WERI-Rb-1 (cell line): ENCODE measurements at regions not wholly inside any gene's neighbourhood (a gene's known extent, or its start where the extent isn't known, plus 50 kb on each side); places are given as distances from the start of the nearest gene placed in this dataset.

Source experiments
- DNase-seq: peaks from one replicate; pipeline ENCODE4 v3.0.0-alpha.2; 2020
- H3K27ac ChIP-seq: fragments of 250-450 bp; sonication (Bioruptor Pico); 2 replicates; pipeline ENCODE4 v1.5.1; 2020; ENCODE audit warnings: mild to moderate bottlenecking, moderate library complexity
- H3K27me3 ChIP-seq: fragments of 250-450 bp; sonication (Bioruptor Pico); 2 replicates; pipeline ENCODE4 v1.5.1; 2021; ENCODE audit warnings: mild to moderate bottlenecking, low read depth, moderate library complexity; ENCODE audit not compliant: insufficient read depth, severe bottlenecking
- H3K36me3 ChIP-seq: fragments of 250-450 bp; sonication (Bioruptor Pico); 2 replicates; pipeline ENCODE4 v1.5.1; 2020; ENCODE audit warnings: mild to moderate bottlenecking, moderate library complexity
- H3K4me3 ChIP-seq: 2 replicates; pipeline ENCODE4 v1.5.1; 2011; ENCODE audit warnings: low read depth, mild to moderate bottlenecking, control low read depth, low read length
- H3K9me3 ChIP-seq: fragments of 250-450 bp; sonication (Bioruptor Pico); 2 replicates; pipeline ENCODE4 v1.5.1; 2021; ENCODE audit warnings: mild to moderate bottlenecking, moderate library complexity; ENCODE audit not compliant: severe bottlenecking
- TF ChIP-seq, protein P1 (sequence below): IDR thresholded peaks from 2 replicates; pipeline ENCODE4 v1.5.1; 2011; ENCODE audit warnings: low read depth, mild to moderate bottlenecking, control low read depth, inconsistent platforms, low read length

DNA sequence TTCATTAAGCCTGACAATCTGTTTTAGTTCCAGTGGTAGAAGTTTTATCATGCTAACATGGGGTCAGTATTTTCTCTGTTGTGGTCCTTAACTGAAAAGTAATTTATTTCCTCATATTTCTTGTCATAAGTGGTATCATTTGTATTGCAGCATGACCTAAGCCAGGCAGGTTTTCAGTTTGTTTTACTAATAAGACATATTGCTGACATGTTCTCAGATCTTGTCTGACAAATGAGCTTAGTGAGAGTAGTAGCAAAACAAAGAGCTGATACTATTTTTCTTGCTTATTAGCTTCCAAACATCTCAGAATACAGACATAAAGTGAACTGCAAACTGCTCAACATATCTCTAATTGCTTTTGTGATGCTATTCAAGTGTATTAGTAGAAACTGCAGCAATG, 293.6 kb downstream of the DSEL start:
- DNase-seq = no peak
- no peaks in the 10 kb centered on the region for H3K36me3 ChIP-seq
- TF ChIP-seq, protein P1, sequence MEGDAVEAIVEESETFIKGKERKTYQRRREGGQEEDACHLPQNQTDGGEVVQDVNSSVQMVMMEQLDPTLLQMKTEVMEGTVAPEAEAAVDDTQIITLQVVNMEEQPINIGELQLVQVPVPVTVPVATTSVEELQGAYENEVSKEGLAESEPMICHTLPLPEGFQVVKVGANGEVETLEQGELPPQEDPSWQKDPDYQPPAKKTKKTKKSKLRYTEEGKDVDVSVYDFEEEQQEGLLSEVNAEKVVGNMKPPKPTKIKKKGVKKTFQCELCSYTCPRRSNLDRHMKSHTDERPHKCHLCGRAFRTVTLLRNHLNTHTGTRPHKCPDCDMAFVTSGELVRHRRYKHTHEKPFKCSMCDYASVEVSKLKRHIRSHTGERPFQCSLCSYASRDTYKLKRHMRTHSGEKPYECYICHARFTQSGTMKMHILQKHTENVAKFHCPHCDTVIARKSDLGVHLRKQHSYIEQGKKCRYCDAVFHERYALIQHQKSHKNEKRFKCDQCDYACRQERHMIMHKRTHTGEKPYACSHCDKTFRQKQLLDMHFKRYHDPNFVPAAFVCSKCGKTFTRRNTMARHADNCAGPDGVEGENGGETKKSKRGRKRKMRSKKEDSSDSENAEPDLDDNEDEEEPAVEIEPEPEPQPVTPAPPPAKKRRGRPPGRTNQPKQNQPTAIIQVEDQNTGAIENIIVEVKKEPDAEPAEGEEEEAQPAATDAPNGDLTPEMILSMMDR = no peak

DNA sequence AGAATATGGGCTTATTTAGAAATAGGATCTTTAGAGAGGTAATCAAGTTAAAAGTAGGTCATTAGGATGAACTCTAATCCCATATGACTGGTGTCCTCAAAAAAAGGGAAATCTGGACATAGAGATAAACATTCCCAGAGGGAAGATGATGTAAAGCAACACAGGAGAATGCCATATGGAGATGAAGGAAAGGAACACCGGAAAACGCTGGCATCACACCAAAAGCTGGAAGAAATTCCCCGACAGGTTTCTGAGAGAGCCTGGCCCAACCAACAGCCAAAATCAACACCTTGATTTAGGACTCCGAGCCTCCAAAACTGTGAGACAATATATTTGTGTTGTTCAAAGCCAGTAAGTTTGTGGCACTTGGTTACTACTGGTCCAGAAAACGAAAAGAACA, 296.7 kb downstream of the DSEL start:
- TF ChIP-seq, protein P1 = no peak

More for the DNA sequence above, 293.6 kb downstream of the DSEL start:
- no peaks in the 10 kb centered on the region for H3K27me3 ChIP-seq
- H3K4me3 ChIP-seq = no peak overlapping the region
- H3K9me3 ChIP-seq = no peaks in the 10 kb centered on the region
- no peak overlapping the region for H3K27ac ChIP-seq

DNA sequence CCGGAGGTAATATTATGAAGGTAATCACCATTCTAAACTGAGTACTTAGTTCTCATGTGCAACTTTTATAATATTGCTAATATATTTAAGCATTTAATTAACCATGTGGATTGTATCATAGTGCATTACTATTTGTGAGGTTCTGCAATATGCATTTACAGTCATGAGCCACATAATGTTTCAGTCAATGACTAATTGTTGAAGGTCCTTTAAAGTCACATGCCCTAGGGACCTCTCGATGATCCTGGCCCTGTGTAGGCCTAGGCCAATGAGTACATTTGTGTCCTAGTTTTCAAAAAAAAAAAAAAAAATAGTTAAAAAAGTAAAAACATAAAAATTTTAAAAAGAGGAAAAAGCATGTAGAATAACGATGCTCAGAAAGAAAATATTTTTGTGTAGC, 298.0 kb downstream of the DSEL start:
- no peak for DNase-seq
- Histone ChIP-seq H3K27me3 (no peaks in the 10 kb centered on the region), H3K9me3 (no peaks in the 10 kb centered on the region), H3K27ac (no peak overlapping the region), H3K36me3 (no peaks in the 10 kb centered on the region), H3K4me3 (no peak overlapping the region)
- TF ChIP-seq, protein P1 = no peak

More for the DNA sequence above, 296.7 kb downstream of the DSEL start:
- no peak overlapping the region for H3K4me3 ChIP-seq
- no peaks in the 10 kb centered on the region for H3K9me3 ChIP-seq
- H3K27me3 ChIP-seq = no peaks in the 10 kb centered on the region
- no peaks in the 10 kb centered on the region for H3K36me3 ChIP-seq
- H3K27ac ChIP-seq = no peak overlapping the region
- no peak for DNase-seq

DNA sequence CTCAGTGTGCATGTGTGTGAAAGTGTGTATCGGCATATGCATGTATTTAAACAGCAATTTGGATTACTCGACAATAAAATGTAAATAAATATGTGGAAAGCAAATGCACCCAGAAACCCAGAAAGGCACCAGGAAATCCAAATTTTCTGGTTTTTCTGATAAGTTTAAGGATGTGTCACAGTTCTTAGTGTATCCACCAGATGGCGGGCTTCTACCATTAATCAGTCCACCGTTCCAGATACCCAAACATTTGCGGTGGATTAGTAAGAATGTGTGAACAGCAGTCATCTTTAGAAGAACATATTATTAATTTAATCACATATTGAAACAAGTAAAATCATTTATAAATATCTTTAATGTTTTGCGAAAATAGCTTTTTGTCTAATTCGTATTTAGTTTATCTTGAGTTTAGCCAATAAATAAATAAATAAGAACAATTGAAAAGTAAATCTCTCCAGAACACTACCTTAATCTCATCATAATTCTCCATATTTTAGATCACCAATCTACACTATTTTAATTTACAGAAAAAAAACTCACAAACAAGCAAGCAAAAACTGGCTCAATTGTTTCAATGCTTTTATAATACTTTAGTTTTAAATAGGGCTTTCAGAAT, 298.9 kb downstream of the DSEL start:
- H3K4me3 ChIP-seq = no peak overlapping the region
- H3K36me3 ChIP-seq = no peaks in the 10 kb centered on the region
- TF ChIP-seq, protein P1 = no peak
- H3K9me3 ChIP-seq = no peaks in the 10 kb centered on the region
- H3K27ac ChIP-seq = no peak overlapping the region
- DNase-seq = peak; percentile 9
- no peaks in the 10 kb centered on the region for H3K27me3 ChIP-seq

DNA sequence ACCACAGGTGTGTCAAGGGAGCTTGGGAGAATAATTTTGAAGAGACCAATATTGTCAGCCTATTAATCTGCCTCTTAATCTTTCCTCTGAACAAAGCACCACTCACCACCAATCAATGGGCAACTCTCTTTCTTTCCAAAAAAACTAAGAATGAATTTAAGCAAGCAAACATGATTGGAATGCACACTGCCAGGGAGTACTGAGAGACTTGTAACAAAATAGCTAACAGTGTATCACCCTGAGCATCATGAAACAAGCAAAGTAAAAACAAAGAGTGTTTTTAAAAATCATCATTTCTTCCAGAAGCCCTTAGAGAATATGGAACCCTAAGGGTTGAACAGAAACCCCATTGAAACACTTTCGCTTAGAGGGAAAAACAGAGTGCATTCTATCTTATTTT, 299.7 kb downstream of the DSEL start:
- Histone ChIP-seq H3K27me3 (no peaks in the 10 kb centered on the region), H3K9me3 (no peaks in the 10 kb centered on the region), H3K27ac (no peak overlapping the region), H3K4me3 (no peak overlapping the region), H3K36me3 (no peaks in the 10 kb centered on the region)
- DNase-seq = no peak
- TF ChIP-seq, protein P1 = no peak

DNA sequence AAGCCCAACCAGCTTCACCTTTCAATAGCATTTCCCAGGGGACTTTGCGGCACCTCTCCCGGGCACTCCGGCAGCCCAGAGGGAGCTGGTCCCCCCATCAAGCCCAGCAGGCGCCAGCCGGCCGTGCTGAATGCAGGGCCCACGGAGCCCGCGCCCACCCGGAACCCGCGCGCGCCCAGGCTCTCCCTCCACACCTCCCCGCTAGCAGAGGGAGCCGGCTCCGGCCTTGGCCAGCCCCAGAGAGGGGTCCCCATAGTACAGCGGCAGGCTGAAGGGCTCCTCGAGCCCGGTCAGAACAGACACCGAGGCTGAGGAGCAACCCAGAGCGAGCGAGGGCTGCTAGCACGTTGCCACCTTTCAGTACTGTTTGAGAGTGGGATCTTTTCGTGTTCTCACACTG, 300.8 kb downstream of the DSEL start:
- Histone ChIP-seq H3K4me3 (no peak overlapping the region), H3K9me3 (no peaks in the 10 kb centered on the region), H3K36me3 (no peaks in the 10 kb centered on the region), H3K27me3 (no peaks in the 10 kb centered on the region), H3K27ac (no peak overlapping the region)
- DNase-seq = no peak
- TF ChIP-seq, protein P1 = no peak
